Activated T-cell treated with anti-CD3 and anti-CD28 coated beads for 1 hour (primary cell): ENCODE measurements at regions not wholly inside any gene's neighbourhood (a gene's known extent, or its start where the extent isn't known, plus 50 kb on each side); places are given as distances from the start of the nearest gene placed in this dataset.

Experiments used
- DNase-seq: peaks from one replicate; pipeline ENCODE4 v3.0.0-alpha.2; 2020; ENCODE audit warnings: low read depth

- DNase-seq: no peak
These were observed 785.8 kb downstream of the BRINP1 start for GRCh38 chr9:118583414-118583813.

GRCh38 chr9:118586978-118587377 is 782.3 kb downstream of the BRINP1 start:
- no peak for DNase-seq

- no peak for DNase-seq
These were observed 774.8 kb downstream of the BRINP1 start for GRCh38 chr9:118594428-118594827.

- no peak for DNase-seq
These were observed 773.4 kb downstream of the BRINP1 start for GRCh38 chr9:118595719-118596305.

- no peak for DNase-seq
These were observed 772.7 kb downstream of the BRINP1 start for GRCh38 chr9:118596374-118597015.

GRCh38 chr9:118606668-118607067 is 762.6 kb downstream of the BRINP1 start:
- DNase-seq: no peak

- DNase-seq: no peak
These were observed 759.7 kb downstream of the BRINP1 start for GRCh38 chr9:118609355-118610044.

- no peak for DNase-seq
These were observed 757.0 kb downstream of the BRINP1 start for GRCh38 chr9:118612201-118612600.

GRCh38 chr9:118613996-118614395 is 755.2 kb downstream of the BRINP1 start:
- DNase-seq: no peak

- DNase-seq: no peak
These were observed 751.2 kb downstream of the BRINP1 start for GRCh38 chr9:118618084-118618483.

GRCh38 chr9:118618849-118619248 is 750.4 kb downstream of the BRINP1 start:
- DNase-seq: no peak

GRCh38 chr9:118624608-118625007 is 744.6 kb downstream of the BRINP1 start:
- DNase-seq: no peak

- DNase-seq: no peak
These were observed 739.2 kb downstream of the BRINP1 start for GRCh38 chr9:118630079-118630478.

GRCh38 chr9:118630931-118631595 is 738.2 kb downstream of the BRINP1 start:
- no peak for DNase-seq

- no peak for DNase-seq
These were observed 737.3 kb downstream of the BRINP1 start for GRCh38 chr9:118631956-118632355.

- no peak for DNase-seq
These were observed 733.8 kb downstream of the BRINP1 start for GRCh38 chr9:118635416-118635815.

- no peak for DNase-seq
These were observed 731.6 kb downstream of the BRINP1 start for GRCh38 chr9:118637681-118638080.

GRCh38 chr9:118640836-118641560 is 728.2 kb downstream of the BRINP1 start:
- DNase-seq: no peak

- no peak for DNase-seq
These were observed 726.1 kb downstream of the BRINP1 start for GRCh38 chr9:118643118-118643517.

- no peak for DNase-seq
These were observed 725.2 kb downstream of the BRINP1 start for GRCh38 chr9:118644066-118644465.

- no peak for DNase-seq
These were observed 721.9 kb downstream of the BRINP1 start for GRCh38 chr9:118647331-118647730.

- no peak for DNase-seq
These were observed 718.8 kb downstream of the BRINP1 start for GRCh38 chr9:118650417-118650816.
